Activated B cell treated with CpG ODN at 0.5 μM for 24 hours (primary cell): ENCODE measurements at regions not wholly inside any gene's neighbourhood (a gene's known extent, or its start where the extent isn't known, plus 50 kb on each side); places are given as distances from the start of the nearest gene placed in this dataset.

Experiments used
- ATAC-seq: fragments of 200-7000 bp; cut with Tn5 transposase; one replicate; pipeline ENCODE4 v1.10.0; 2021; ENCODE audit warnings: low read depth, mild to moderate bottlenecking, moderate library complexity
- CTCF ChIA-PET: fragments of 350-600 bp; sonication (Branson Sonifier 250); formaldehyde crosslinking; loops from one replicate; lab custom pipeline; 2021; ENCODE audit warnings: antibody characterized with exemption; lab: Charles Lee
- POLR2A ChIA-PET: fragments of 350-600 bp; sonication (Branson Sonifier 250); formaldehyde crosslinking; loops from one replicate; lab custom pipeline; 2021; ENCODE audit warnings: antibody characterized with exemption; lab: Charles Lee
- DNase-seq: peaks from one replicate; pipeline ENCODE4 v3.0.0; 2022
- H3K27ac Mint-ChIP-seq: one replicate; pipeline ENCODE4 v1.8.0; 2020; ENCODE audit warnings: mixed read lengths
- H3K27me3 Mint-ChIP-seq: one replicate; pipeline ENCODE4 v1.8.0; 2021; ENCODE audit warnings: mixed read lengths
- H3K36me3 Mint-ChIP-seq: one replicate; pipeline ENCODE4 v1.8.0; 2021; ENCODE audit warnings: low read depth, mixed read lengths
- H3K4me1 Mint-ChIP-seq: one replicate; pipeline ENCODE4 v1.8.0; 2021; ENCODE audit warnings: mixed read lengths
- H3K4me3 Mint-ChIP-seq: one replicate; pipeline ENCODE4 v1.8.0; 2020; ENCODE audit warnings: mild to moderate bottlenecking, mixed read lengths
- H3K9me3 Mint-ChIP-seq: one replicate; pipeline ENCODE4 v1.8.0; 2020; ENCODE audit warnings: mixed read lengths
- CTCF ChIP-seq: fragments of 200-600 bp; IDR thresholded peaks from one replicate; pipeline ENCODE4 v1.8.0; 2022; ENCODE audit warnings: antibody characterized with exemption, mild to moderate bottlenecking
- intact Hi-C: fragments of 100-400 bp; cut with micrococcal nuclease; formaldehyde crosslinking; loops from one replicate; pipeline ENCODE4 v1.15.1; 2024

- ChIA-PET CTCF (interaction anchor here (1.1 kb wide), 1 partner anchor 12 kb away, joined by 3 read pairs; no protein-coding TSS in a partner anchor), POLR2A (no interaction called here)
- Mint-ChIP-seq H3K27me3 (no peaks in the 10 kb centered on the region), H3K4me1 (no peaks in the 10 kb centered on the region), H3K27ac (no peak overlapping the region), H3K36me3 (no peaks in the 10 kb centered on the region), H3K9me3 (no peaks in the 10 kb centered on the region), H3K4me3 (no peak overlapping the region)
- intact Hi-C loops: no loop called here
- no peak for TF ChIP-seq CTCF
- ATAC-seq: no peak
- no peak for DNase-seq
These were observed 641.1 kb downstream of the DIAPH3 start for GRCh38 chr13:59522652-59523051.

- no peak for TF ChIP-seq CTCF
- ATAC-seq (no peak), DNase-seq (no peak)
- no peaks in the 10 kb centered on the region for H3K9me3 Mint-ChIP-seq
- no peak overlapping the region for H3K4me3 Mint-ChIP-seq
- H3K27me3 Mint-ChIP-seq: no peaks in the 10 kb centered on the region
- ChIA-PET POLR2A (no interaction called here), CTCF (no interaction called here)
- H3K36me3 Mint-ChIP-seq: no peaks in the 10 kb centered on the region
- H3K27ac Mint-ChIP-seq: no peak overlapping the region
- no peaks in the 10 kb centered on the region for H3K4me1 Mint-ChIP-seq
- intact Hi-C loops: no loop called here
These were observed 636.2 kb downstream of the DIAPH3 start for GRCh38 chr13:59527500-59527899.

- TF ChIP-seq CTCF: no peak
- Mint-ChIP-seq H3K4me1 (no peaks in the 10 kb centered on the region), H3K36me3 (no peaks in the 10 kb centered on the region), H3K27ac (no peak overlapping the region), H3K27me3 (no peaks in the 10 kb centered on the region), H3K9me3 (no peaks in the 10 kb centered on the region), H3K4me3 (no peak overlapping the region)
- ATAC-seq: no peak
- ChIA-PET CTCF (interaction anchor here (1.3 kb wide), 1 partner anchor 10 kb away, joined by 3 read pairs; no protein-coding TSS in a partner anchor), POLR2A (no interaction called here)
- no peak for DNase-seq
- intact Hi-C loops: no loop called here
These were observed 632.1 kb downstream of the DIAPH3 start for GRCh38 chr13:59531571-59532091.

GRCh38 chr13:59532405-59532804 lies 631.3 kb downstream of the DIAPH3 start:
- ATAC-seq (no peak), DNase-seq (no peak)
- intact Hi-C loops: no loop called here
- Mint-ChIP-seq H3K4me1 (no peaks in the 10 kb centered on the region), H3K27ac (no peak overlapping the region), H3K27me3 (no peaks in the 10 kb centered on the region), H3K4me3 (no peak overlapping the region), H3K36me3 (no peaks in the 10 kb centered on the region), H3K9me3 (no peaks in the 10 kb centered on the region)
- TF ChIP-seq CTCF: no peak
- POLR2A ChIA-PET: no interaction called here
- CTCF ChIA-PET: interaction anchor here (1.3 kb wide), 1 partner anchor 9 kb away, joined by 3 read pairs; no protein-coding TSS in a partner anchor

GRCh38 chr13:59533561-59534555 lies 629.9 kb downstream of the DIAPH3 start:
- no peaks in the 10 kb centered on the region for H3K4me1 Mint-ChIP-seq
- ATAC-seq (no peak), DNase-seq (no peak)
- no peak for TF ChIP-seq CTCF
- ChIA-PET CTCF (no interaction called here), POLR2A (no interaction called here)
- no peaks in the 10 kb centered on the region for H3K27me3 Mint-ChIP-seq
- intact Hi-C loops: no loop called here
- H3K4me3 Mint-ChIP-seq: no peak overlapping the region
- H3K9me3 Mint-ChIP-seq: no peaks in the 10 kb centered on the region
- no peak overlapping the region for H3K27ac Mint-ChIP-seq
- H3K36me3 Mint-ChIP-seq: no peaks in the 10 kb centered on the region
